Fibroblast of pulmonary artery (primary cell): ENCODE measurements at regions not wholly inside any gene's neighbourhood (a gene's known extent, or its start where the extent isn't known, plus 50 kb on each side); places are given as distances from the start of the nearest gene placed in this dataset.
"Not testable (repeated sequence)": the region's sequence is repeated elsewhere in the genome, so short reads cannot be mapped to it uniquely, and the experiment has no call there.

Experiments
- DNase-seq: peaks from one replicate; pipeline ENCODE4 v3.0.0-alpha.2; 2010; ENCODE audit warnings: low read depth
- H3K4me3 ChIP-seq: replicated peaks from 2 replicates; pipeline ENCODE4 v1.5.1; 2011; ENCODE audit warnings: low read depth, mild to moderate bottlenecking, control low read depth, low read length, moderate library complexity
- CTCF ChIP-seq: IDR thresholded peaks from 2 replicates; pipeline ENCODE4 v1.5.1; 2011; ENCODE audit warnings: mild to moderate bottlenecking, control low read depth, low read length, inconsistent platforms; ENCODE audit errors: missing control alignments

GRCh38 chr2:121837591-121837990 lies 82.1 kb downstream of the TSN start:
- no peak overlapping the region for H3K4me3 ChIP-seq
- DNase-seq = no peak
- no peak for TF ChIP-seq CTCF

- no peak for DNase-seq
- TF ChIP-seq CTCF = no peak
- H3K4me3 ChIP-seq = no peak overlapping the region
Observed at GRCh38 chr2:121838551-121838950, 83.1 kb downstream of the TSN start.

GRCh38 chr2:121839584-121839983 lies 84.1 kb downstream of the TSN start:
- DNase-seq = no peak
- H3K4me3 ChIP-seq = no peak overlapping the region
- TF ChIP-seq CTCF = no peak

GRCh38 chr2:121849236-121849635 lies 93.8 kb downstream of the TSN start:
- no peak for DNase-seq
- TF ChIP-seq CTCF = no peak
- H3K4me3 ChIP-seq = no peak overlapping the region

GRCh38 chr2:121853149-121853548 lies 97.7 kb downstream of the TSN start:
- not testable (repeated sequence) for DNase-seq, H3K4me3 ChIP-seq

GRCh38 chr2:121855510-121855909 lies 100.1 kb downstream of the TSN start:
- H3K4me3 ChIP-seq = no peak overlapping the region
- no peak for DNase-seq
- no peak for TF ChIP-seq CTCF

- no peak for DNase-seq
- TF ChIP-seq CTCF = no peak
- H3K4me3 ChIP-seq = no peak overlapping the region
Observed at GRCh38 chr2:121856360-121856759, 100.9 kb downstream of the TSN start.

GRCh38 chr2:121858369-121858768 lies 102.9 kb downstream of the TSN start:
- DNase-seq = no peak
- TF ChIP-seq CTCF = no peak
- H3K4me3 ChIP-seq = no peak overlapping the region
